SIG-M5 (cell line): ENCODE measurements at regions not wholly inside any gene's neighbourhood (a gene's known extent, or its start where the extent isn't known, plus 50 kb on each side); places are given as distances from the start of the nearest gene placed in this dataset.

Experiments
- DNase-seq: peaks from one replicate; lab custom pipeline; 2025; lab: John Stamatoyannopoulos, UW

GRCh38 chr13:72120632-72121031, 253.6 kb upstream of the DACH1 start:
- no peak for DNase-seq

GRCh38 chr13:72113931-72114330, 246.9 kb upstream of the DACH1 start:
- no peak for DNase-seq

GRCh38 chr13:72113076-72113475, 246.1 kb upstream of the DACH1 start:
- no peak for DNase-seq

GRCh38 chr13:72112216-72112615, 245.2 kb upstream of the DACH1 start:
- DNase-seq: no peak

- DNase-seq: no peak
Measured at GRCh38 chr13:72109863-72110262, 242.9 kb upstream of the DACH1 start.

- DNase-seq: no peak
Measured at GRCh38 chr13:72104656-72105180, 237.7 kb upstream of the DACH1 start.

- no peak for DNase-seq
Measured at GRCh38 chr13:72101768-72102400, 234.9 kb upstream of the DACH1 start.

- no peak for DNase-seq
Measured at GRCh38 chr13:72100339-72100738, 233.3 kb upstream of the DACH1 start.

- DNase-seq: no peak
Measured at GRCh38 chr13:72097568-72097967, 230.6 kb upstream of the DACH1 start.

GRCh38 chr13:72093262-72093661, 226.3 kb upstream of the DACH1 start:
- DNase-seq: no peak

GRCh38 chr13:72074663-72075062, 207.7 kb upstream of the DACH1 start:
- DNase-seq: no peak

- DNase-seq: no peak
Measured at GRCh38 chr13:72072261-72072660, 205.3 kb upstream of the DACH1 start.

GRCh38 chr13:72071713-72072112, 204.7 kb upstream of the DACH1 start:
- DNase-seq: no peak

- no peak for DNase-seq
Measured at GRCh38 chr13:72062566-72062965, 195.6 kb upstream of the DACH1 start.

GRCh38 chr13:72061613-72062012, 194.6 kb upstream of the DACH1 start:
- DNase-seq: no peak

- no peak for DNase-seq
Measured at GRCh38 chr13:72050251-72050650, 183.2 kb upstream of the DACH1 start.

- DNase-seq: no peak
Measured at GRCh38 chr13:72043366-72043765, 176.4 kb upstream of the DACH1 start.

- DNase-seq: no peak
Measured at GRCh38 chr13:72041165-72041564, 174.2 kb upstream of the DACH1 start.

- no peak for DNase-seq
Measured at GRCh38 chr13:72039126-72039525, 172.1 kb upstream of the DACH1 start.

- no peak for DNase-seq
Measured at GRCh38 chr13:72029981-72030380, 163.0 kb upstream of the DACH1 start.

- no peak for DNase-seq
Measured at GRCh38 chr13:72025836-72026235, 158.8 kb upstream of the DACH1 start.

- no peak for DNase-seq
Measured at GRCh38 chr13:72023895-72024294, 156.9 kb upstream of the DACH1 start.

GRCh38 chr13:72005455-72005854, 138.5 kb upstream of the DACH1 start:
- no peak for DNase-seq

GRCh38 chr13:72004784-72005374, 137.9 kb upstream of the DACH1 start:
- DNase-seq: no peak
